Neural progenitor cell (in vitro differentiated cells): ENCODE measurements at regions not wholly inside any gene's neighbourhood (a gene's known extent, or its start where the extent isn't known, plus 50 kb on each side); places are given as distances from the start of the nearest gene placed in this dataset.
"Not testable (repeated sequence)": the region's sequence is repeated elsewhere in the genome, so short reads cannot be mapped to it uniquely, and the experiment has no call there.

Experiments used
- DNase-seq: peaks from one replicate; pipeline ENCODE4 v3.0.0-alpha.2; 2016; ENCODE audit warnings: low spot score
- H2AFZ ChIP-seq: fragments of 200-600 bp; sonication (generic); replicated peaks from 2 replicates; pipeline ENCODE4 v1.6.1; 2016; ENCODE audit warnings: antibody characterized with exemption
- H3F3A ChIP-seq: fragments of 200-600 bp; sonication (generic); 2 replicates; pipeline ENCODE4 v1.6.1; 2016; ENCODE audit warnings: antibody characterized with exemption, low read depth
- H3K27ac ChIP-seq: fragments of 200-600 bp; sonication (generic); 2 replicates; pipeline ENCODE4 v1.5.1; 2016; ENCODE audit warnings: mild to moderate bottlenecking
- H3K27me3 ChIP-seq: fragments of 200-600 bp; sonication (generic); 2 replicates; pipeline ENCODE4 v1.6.1; 2016; ENCODE audit warnings: mild to moderate bottlenecking, moderate library complexity
- H3K36me3 ChIP-seq: fragments of 200-600 bp; sonication (generic); 2 replicates; pipeline ENCODE4 v1.5.1; 2016
- H3K4me1 ChIP-seq: fragments of 200-600 bp; sonication (generic); 2 replicates; pipeline ENCODE4 v1.6.1; 2016; ENCODE audit warnings: mixed run types
- H3K4me2 ChIP-seq: fragments of 200-600 bp; sonication (generic); 2 replicates; pipeline ENCODE4 v1.6.1; 2016
- H3K4me3 ChIP-seq: fragments of 200-600 bp; sonication (generic); 2 replicates; pipeline ENCODE4 v1.5.1; 2016
- H3K79me2 ChIP-seq: fragments of 200-600 bp; sonication (generic); 2 replicates; pipeline ENCODE4 v1.6.1; 2016; ENCODE audit warnings: low read depth
- H3K9ac ChIP-seq: fragments of 200-600 bp; sonication (generic); 2 replicates; pipeline ENCODE4 v1.6.1; 2016
- H3K9me3 ChIP-seq: fragments of 200-600 bp; sonication (generic); 2 replicates; pipeline ENCODE4 v1.5.1; 2016; ENCODE audit warnings: low read depth
- H4K20me1 ChIP-seq: fragments of 200-600 bp; sonication (generic); 2 replicates; pipeline ENCODE4 v1.6.1; 2016; ENCODE audit warnings: low read depth
- H3K27ac Mint-ChIP-seq: 3 replicates; pipeline ENCODE4 v1.8.0; 2021; ENCODE audit warnings: mixed read lengths
- H3K27me3 Mint-ChIP-seq: 2 replicates; pipeline ENCODE4 v1.8.0; 2022; ENCODE audit warnings: low read depth, mild to moderate bottlenecking, inconsistent platforms, moderate library complexity, mixed read lengths; ENCODE audit not compliant: insufficient read depth
- H3K36me3 Mint-ChIP-seq: 3 replicates; pipeline ENCODE4 v1.8.0; 2021; ENCODE audit warnings: mixed read lengths
- H3K4me1 Mint-ChIP-seq: 3 replicates; pipeline ENCODE4 v1.8.0; 2021; ENCODE audit warnings: mixed read lengths
- H3K4me3 Mint-ChIP-seq: 3 replicates; pipeline ENCODE4 v1.8.0; 2021; ENCODE audit warnings: mild to moderate bottlenecking, moderate library complexity, mixed read lengths
- H3K9me3 Mint-ChIP-seq: 3 replicates; pipeline ENCODE4 v1.8.0; 2020; ENCODE audit warnings: mixed read lengths
- CTCF ChIP-seq: fragments of 200-600 bp; sonication (generic); IDR thresholded peaks from 2 replicates; pipeline ENCODE4 v1.5.1; 2017; ENCODE audit warnings: antibody characterized with exemption, mild to moderate bottlenecking
- EZH2 ChIP-seq: fragments of 200-600 bp; sonication (generic); IDR thresholded peaks from 2 replicates; pipeline ENCODE4 v1.6.1; 2017; ENCODE audit warnings: antibody characterized with exemption, mild to moderate bottlenecking, moderate library complexity
- EZH2phosphoT487 ChIP-seq: fragments of 200-600 bp; sonication (generic); IDR thresholded peaks from 2 replicates; pipeline ENCODE4 v1.6.1; 2017; ENCODE audit warnings: antibody characterized with exemption

- no peak for DNase-seq
- Histone ChIP-seq H3K4me1 (no peaks in the 10 kb centered on the region), H4K20me1 (no peaks in the 10 kb centered on the region), H3K9me3 (no peaks in the 10 kb centered on the region), H3K27ac (no peak overlapping the region), H3K27me3 (no peaks in the 10 kb centered on the region), H3K4me2 (no peak overlapping the region), H3K9ac (no peak overlapping the region), H3K4me3 (no peak overlapping the region), H3K36me3 (no peaks in the 10 kb centered on the region), H2AFZ (no peak overlapping the region), H3F3A (no peaks in the 10 kb centered on the region), H3K79me2 (no peaks in the 10 kb centered on the region)
- H3K27ac Mint-ChIP-seq = no peak overlapping the region
- no peaks in the 10 kb centered on the region for H3K9me3 Mint-ChIP-seq
- no peak for TF ChIP-seq EZH2
- no peak for TF ChIP-seq EZH2phosphoT487
- no peak for TF ChIP-seq CTCF
- H3K4me3 Mint-ChIP-seq = no peak overlapping the region
- H3K27me3 Mint-ChIP-seq = peaks cover 3% of the 10 kb centered on the region
- H3K4me1 Mint-ChIP-seq = peaks cover 6% of the 10 kb centered on the region
- H3K36me3 Mint-ChIP-seq = no peaks in the 10 kb centered on the region
These were observed 470.6 kb upstream of the GALNTL6 start for GRCh38 chr4:171342646-171343045.

- DNase-seq = no peak
- TF ChIP-seq CTCF (no peak), EZH2phosphoT487 (no peak), EZH2 (no peak)
- Mint-ChIP-seq H3K27me3 (peaks cover 3% of the 10 kb centered on the region), H3K36me3 (no peaks in the 10 kb centered on the region), H3K4me3 (no peak overlapping the region), H3K9me3 (no peaks in the 10 kb centered on the region), H3K27ac (no peak overlapping the region), H3K4me1 (peaks cover 6% of the 10 kb centered on the region)
- Histone ChIP-seq H3K9me3 (no peaks in the 10 kb centered on the region), H3F3A (no peaks in the 10 kb centered on the region), H3K4me2 (no peak overlapping the region), H3K4me1 (no peaks in the 10 kb centered on the region), H4K20me1 (no peaks in the 10 kb centered on the region), H3K9ac (no peak overlapping the region), H3K36me3 (no peaks in the 10 kb centered on the region), H3K27me3 (no peaks in the 10 kb centered on the region), H3K27ac (no peak overlapping the region), H2AFZ (peak overlapping the region; percentile 42), H3K79me2 (no peaks in the 10 kb centered on the region), H3K4me3 (no peak overlapping the region)
These were observed 472.9 kb upstream of the GALNTL6 start for GRCh38 chr4:171340258-171340657.

GRCh38 chr4:171334549-171334948 lies 478.7 kb upstream of the GALNTL6 start:
- Histone ChIP-seq H3K9me3 (no peaks in the 10 kb centered on the region), H3K4me3 (no peak overlapping the region), H3K27ac (no peak overlapping the region), H3K79me2 (no peaks in the 10 kb centered on the region), H3K4me1 (no peaks in the 10 kb centered on the region), H3K4me2 (no peak overlapping the region), H3F3A (no peaks in the 10 kb centered on the region), H3K9ac (no peak overlapping the region), H2AFZ (no peak overlapping the region), H3K27me3 (no peaks in the 10 kb centered on the region), H3K36me3 (no peaks in the 10 kb centered on the region), H4K20me1 (no peaks in the 10 kb centered on the region)
- Mint-ChIP-seq H3K27me3 (no peaks in the 10 kb centered on the region), H3K4me3 (no peak overlapping the region), H3K4me1 (no peaks in the 10 kb centered on the region), H3K9me3 (peaks cover 3% of the 10 kb centered on the region), H3K27ac (no peak overlapping the region), H3K36me3 (no peaks in the 10 kb centered on the region)
- TF ChIP-seq CTCF (no peak), EZH2phosphoT487 (no peak), EZH2 (no peak)
- DNase-seq = no peak

GRCh38 chr4:171308661-171309060 lies 504.5 kb upstream of the GALNTL6 start:
- no peaks in the 10 kb centered on the region for H3F3A ChIP-seq
- H3K4me3 ChIP-seq = no peak overlapping the region
- no peaks in the 10 kb centered on the region for H3K27me3 ChIP-seq
- no peaks in the 10 kb centered on the region for H3K36me3 ChIP-seq
- no peaks in the 10 kb centered on the region for H3K4me1 Mint-ChIP-seq
- no peak overlapping the region for H3K4me2 ChIP-seq
- no peaks in the 10 kb centered on the region for H4K20me1 ChIP-seq
- no peaks in the 10 kb centered on the region for H3K79me2 ChIP-seq
- no peaks in the 10 kb centered on the region for H3K9me3 ChIP-seq
- no peak overlapping the region for H3K4me3 Mint-ChIP-seq
- no peaks in the 10 kb centered on the region for H3K4me1 ChIP-seq
- H3K9ac ChIP-seq = no peak overlapping the region
- DNase-seq = no peak
- no peaks in the 10 kb centered on the region for H3K36me3 Mint-ChIP-seq
- TF ChIP-seq EZH2phosphoT487 (no peak), CTCF (no peak), EZH2 (no peak)
- no peaks in the 10 kb centered on the region for H3K27me3 Mint-ChIP-seq
- H2AFZ ChIP-seq = no peak overlapping the region
- H3K9me3 Mint-ChIP-seq = no peaks in the 10 kb centered on the region
- H3K27ac Mint-ChIP-seq = no peak overlapping the region
- no peak overlapping the region for H3K27ac ChIP-seq

GRCh38 chr4:171298048-171298718 lies 515.0 kb upstream of the GALNTL6 start:
- H3K36me3 ChIP-seq, H3K27me3 Mint-ChIP-seq, H4K20me1 ChIP-seq, H3K4me3 Mint-ChIP-seq, H3F3A ChIP-seq, H3K27ac Mint-ChIP-seq, H3K36me3 Mint-ChIP-seq, H3K9me3 Mint-ChIP-seq, DNase-seq, H3K27me3 ChIP-seq, H3K9ac ChIP-seq, H2AFZ ChIP-seq, H3K27ac ChIP-seq, H3K4me3 ChIP-seq, H3K79me2 ChIP-seq, H3K9me3 ChIP-seq, H3K4me1 Mint-ChIP-seq, H3K4me1 ChIP-seq, H3K4me2 ChIP-seq: not testable (repeated sequence)
